ENCODE measurements at regions not wholly inside any gene's neighbourhood (a gene's known extent, or its start where the extent isn't known, plus 50 kb on each side); places are given as distances from the start of the nearest gene placed in this dataset.

DNA sequence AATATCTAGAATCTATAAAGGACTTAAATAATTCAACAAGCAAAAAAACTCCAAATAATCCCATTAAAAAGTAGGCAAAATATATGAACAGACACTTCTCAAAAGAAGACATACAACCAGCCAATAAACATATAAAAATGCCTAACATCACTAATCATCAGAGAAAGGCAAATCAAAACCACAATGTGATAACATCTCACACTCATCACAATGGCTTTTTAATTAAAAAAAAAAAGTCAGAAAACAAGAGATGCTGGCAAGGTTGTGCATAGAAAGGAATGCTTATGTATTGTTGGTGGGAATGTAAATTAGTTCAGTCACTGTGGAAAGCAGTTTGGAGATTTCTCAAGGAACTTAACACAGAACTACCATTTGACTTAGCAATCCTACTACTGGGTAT lies 979.6 kb upstream of the MAP3K7 start:
- TF ChIP-seq SMC3 (conservative IDR thresholded peaks at IDR 0.05; ENCODE audit: poor library complexity) (no peak), MXI1 (conservative IDR thresholded peaks at IDR 0.05; ENCODE audit: poor library complexity, severe bottlenecking) (no peak), POLR2AphosphoS5 (IDR thresholded peaks at IDR 0.05) (no peak), EP300 (conservative IDR thresholded peaks at IDR 0.05; ENCODE audit: poor library complexity, severe bottlenecking) (no peak), RAD21 (conservative IDR thresholded peaks at IDR 0.05) (no peak), TAF1 (IDR thresholded peaks at IDR 0.05; ENCODE audit: low read depth) (no peak), CTCF (IDR thresholded peaks at IDR 0.05; ENCODE audit: poor library complexity, severe bottlenecking) (no peak), REST (IDR thresholded peaks at IDR 0.05; ENCODE audit: borderline replicate concordance) (no peak), EZH2 (IDR thresholded peaks at IDR 0.05; ENCODE audit: borderline replicate concordance, insufficient read depth, low read length, poor library complexity, severe bottlenecking) (no peak)
- Histone ChIP-seq H2AFZ (ENCODE audit: low read depth, low read length) (no peak overlapping the region), H3K4me3 (ENCODE audit: low read length) (no peak overlapping the region), H4K20me1 (ENCODE audit: insufficient read depth) (no peaks in the 10 kb centered on the region), H3K4me2 (ENCODE audit: low read length) (no peak overlapping the region), H3K36me3 (ENCODE audit: insufficient read depth, low read length) (no peaks in the 10 kb centered on the region), H3K9ac (ENCODE audit: low read length) (no peak overlapping the region), H3K9me2 (ENCODE audit: insufficient read depth, low read length) (no peaks in the 10 kb centered on the region), H3K79me2 (replicated peaks; ENCODE audit: insufficient read depth, low read length) (no peaks in the 10 kb centered on the region), H3K9me3 (ENCODE audit: low read length) (no peaks in the 10 kb centered on the region), H3K27me3 (ENCODE audit: insufficient read depth, low read depth, low read length) (no peaks in the 10 kb centered on the region), H3F3A (ENCODE audit: insufficient read depth, low read length, poor library complexity, severe bottlenecking) (no peaks in the 10 kb centered on the region), H3K27ac (ENCODE audit: low read length) (no peak overlapping the region)

GRCh38 chr6:91565207-91565606 lies 978.3 kb upstream of the MAP3K7 start:
- no peak overlapping the region for H3K4me2 ChIP-seq (ENCODE audit: low read length)
- H3K9me2 ChIP-seq (ENCODE audit: insufficient read depth, low read length), result no peaks in the 10 kb centered on the region
- H2AFZ ChIP-seq (ENCODE audit: low read depth, low read length), result no peak overlapping the region
- no peaks in the 10 kb centered on the region for H4K20me1 ChIP-seq (ENCODE audit: insufficient read depth)
- H3K27ac ChIP-seq (ENCODE audit: low read length), result no peak overlapping the region
- no peak overlapping the region for H3K9ac ChIP-seq (ENCODE audit: low read length)
- no peaks in the 10 kb centered on the region for H3K9me3 ChIP-seq (ENCODE audit: low read length)
- H3K36me3 ChIP-seq (ENCODE audit: insufficient read depth, low read length), result no peaks in the 10 kb centered on the region
- H3F3A ChIP-seq (ENCODE audit: insufficient read depth, low read length, poor library complexity, severe bottlenecking), result no peaks in the 10 kb centered on the region
- H3K27me3 ChIP-seq (ENCODE audit: insufficient read depth, low read depth, low read length), result no peaks in the 10 kb centered on the region
- no peaks in the 10 kb centered on the region for H3K79me2 ChIP-seq (replicated peaks; ENCODE audit: insufficient read depth, low read length)
- H3K4me3 ChIP-seq (ENCODE audit: low read length), result no peak overlapping the region
- TF ChIP-seq SMC3 (conservative IDR thresholded peaks at IDR 0.05; ENCODE audit: poor library complexity), result no peak
- TF ChIP-seq EZH2 (IDR thresholded peaks at IDR 0.05; ENCODE audit: borderline replicate concordance, insufficient read depth, low read length, poor library complexity, severe bottlenecking), result no peak
- TF ChIP-seq MXI1 (conservative IDR thresholded peaks at IDR 0.05; ENCODE audit: poor library complexity, severe bottlenecking), result no peak
- TF ChIP-seq POLR2AphosphoS5 (IDR thresholded peaks at IDR 0.05), result no peak
- TF ChIP-seq TAF1 (IDR thresholded peaks at IDR 0.05; ENCODE audit: low read depth), result no peak
- TF ChIP-seq RAD21 (conservative IDR thresholded peaks at IDR 0.05), result no peak
- no peak for TF ChIP-seq EP300 (conservative IDR thresholded peaks at IDR 0.05; ENCODE audit: poor library complexity, severe bottlenecking)
- TF ChIP-seq REST (IDR thresholded peaks at IDR 0.05; ENCODE audit: borderline replicate concordance), result no peak
- TF ChIP-seq CTCF (IDR thresholded peaks at IDR 0.05; ENCODE audit: poor library complexity, severe bottlenecking), result no peak
